A673 (cell line): ENCODE measurements at regions not wholly inside any gene's neighbourhood (a gene's known extent, or its start where the extent isn't known, plus 50 kb on each side); places are given as distances from the start of the nearest gene placed in this dataset.

Experiments
- BruUV-seq: library from RNA; stranded (reverse); fragments of 400-500 nt; replicated peaks from 2 replicates; lab custom pipeline; 2021; lab: Mats Ljungman, UMichigan
- CTCF ChIA-PET: fragments of 300-600 bp; sonication (Branson Sonifier 250); formaldehyde crosslinking; loops from one replicate; lab custom pipeline; 2022; ENCODE audit warnings: antibody characterized with exemption; lab: Charles Lee
- POLR2A ChIA-PET: fragments of 300-600 bp; sonication (Branson Sonifier 250); formaldehyde crosslinking; loops from one replicate; lab custom pipeline; 2022; ENCODE audit warnings: antibody characterized with exemption; ENCODE audit not compliant: low non-redundant PET; lab: Charles Lee
- DNase-seq: peaks from one replicate; pipeline ENCODE4 v3.0.0-alpha.2; 2015; ENCODE audit warnings: low spot score
- H3K27ac ChIP-seq: fragments of 200-600 bp; sonication (generic); 2 replicates; pipeline ENCODE4 v1.5.1; 2016; ENCODE audit warnings: mixed run types, low read depth, mild to moderate bottlenecking, mixed read lengths, antibody characterized with exemption, low read length; ENCODE audit not compliant: poor library complexity, severe bottlenecking
- H3K27me3 ChIP-seq: fragments of 200-600 bp; sonication (generic); replicated peaks from 2 replicates; pipeline ENCODE4 v1.6.1; 2017; ENCODE audit warnings: mixed run types, low read depth, mild to moderate bottlenecking, mixed read lengths, antibody characterized with exemption, low read length; ENCODE audit not compliant: insufficient read depth, poor library complexity
- H3K36me3 ChIP-seq: fragments of 200-600 bp; sonication (generic); 2 replicates; pipeline ENCODE4 v1.6.1; 2016; ENCODE audit warnings: mixed run types, mild to moderate bottlenecking, mixed read lengths, antibody characterized with exemption, low read length; ENCODE audit not compliant: insufficient read depth, poor library complexity, severe bottlenecking
- H3K4me1 ChIP-seq: fragments of 200-600 bp; sonication (generic); 2 replicates; pipeline ENCODE4 v1.6.1; 2017; ENCODE audit warnings: mixed run types, mild to moderate bottlenecking, mixed read lengths, antibody characterized with exemption, low read length; ENCODE audit not compliant: insufficient read depth, poor library complexity, severe bottlenecking
- H3K4me3 ChIP-seq: fragments of 200-600 bp; sonication (generic); 2 replicates; pipeline ENCODE4 v1.5.1; 2016; ENCODE audit warnings: low read depth, mixed run types, mild to moderate bottlenecking, mixed read lengths, low read length; ENCODE audit not compliant: poor library complexity, severe bottlenecking
- H3K9me3 ChIP-seq: fragments of 200-600 bp; sonication (generic); 2 replicates; pipeline ENCODE4 v1.6.1; 2016; ENCODE audit warnings: mixed run types, low read depth, mild to moderate bottlenecking, mixed read lengths, antibody characterized with exemption, low read length; ENCODE audit not compliant: poor library complexity, severe bottlenecking
- CTCF ChIP-seq: fragments of 300-800, 200-600 bp; sonication (generic); conservative IDR thresholded peaks from 2 replicates; pipeline ENCODE4 v1.5.1; 2017; ENCODE audit warnings: low read depth, mild to moderate bottlenecking, antibody characterized with exemption, low read length, moderate library complexity, mixed read lengths
- EZH2 ChIP-seq: fragments of 200-600 bp; sonication (generic); IDR thresholded peaks from 2 replicates; pipeline ENCODE4 v1.6.1; 2017; ENCODE audit warnings: borderline replicate concordance, low read depth, mild to moderate bottlenecking, mixed read lengths, antibody characterized with exemption, low read length; ENCODE audit not compliant: poor library complexity, severe bottlenecking
- intact Hi-C: fragments of 100-400 bp; cut with micrococcal nuclease; formaldehyde crosslinking; loops from one replicate; pipeline ENCODE4 v1.10.0; 2022; ENCODE audit not compliant: unreplicated experiment

DNA sequence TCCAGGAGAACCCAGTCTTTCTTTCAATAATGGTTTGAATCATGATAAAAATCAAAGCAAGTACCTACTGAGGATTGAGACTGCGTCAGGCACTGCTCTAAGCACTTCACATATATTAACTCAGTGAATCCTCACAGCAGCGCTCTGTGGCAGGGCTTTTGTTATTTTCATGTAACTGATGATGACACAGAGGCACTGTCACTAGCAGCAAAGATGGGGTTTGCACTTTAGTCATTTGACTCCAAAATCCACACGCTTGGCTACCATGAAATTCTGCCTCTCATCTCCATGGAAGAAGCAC lies 98.8 kb upstream of the GSC start:
- POLR2A ChIA-PET: no interaction called here
- Histone ChIP-seq H3K36me3 (no peaks in the 10 kb centered on the region), H3K9me3 (no peaks in the 10 kb centered on the region), H3K27ac (no peak overlapping the region), H3K27me3 (no peaks in the 10 kb centered on the region), H3K4me3 (no peak overlapping the region), H3K4me1 (peaks cover 8% of the 10 kb centered on the region)
- no peak for DNase-seq
- BruUV-seq: no TSS peak
- TF ChIP-seq EZH2 (no peak), CTCF (no peak)
- intact Hi-C loops: loop anchor here (2.0 kb wide), 1 partner anchor 68 kb away; no protein-coding TSS in a partner anchor
- CTCF ChIA-PET: no interaction called here

GRCh38 chr14:94867946-94868771 lies 98.2 kb upstream of the GSC start:
- intact Hi-C loops: loop anchor here (2.0 kb wide), 1 partner anchor 69 kb away; no protein-coding TSS in a partner anchor
- ChIA-PET POLR2A (no interaction called here), CTCF (no interaction called here)
- TF ChIP-seq EZH2 (no peak), CTCF (no peak)
- Histone ChIP-seq H3K27me3 (no peaks in the 10 kb centered on the region), H3K36me3 (no peaks in the 10 kb centered on the region), H3K4me3 (no peak overlapping the region), H3K9me3 (no peaks in the 10 kb centered on the region), H3K27ac (no peak overlapping the region), H3K4me1 (peaks cover 8% of the 10 kb centered on the region)
- BruUV-seq: no TSS peak
- DNase-seq: peak; percentile 53

- CTCF ChIA-PET: no interaction called here
Observed at GRCh38 chr14:94867209-94867608, 97.3 kb upstream of the GSC start.

More at GRCh38 chr14:94867209-94867608, 97.3 kb upstream of the GSC start:
- POLR2A ChIA-PET: no interaction called here
- BruUV-seq: no TSS peak
- H3K9me3 ChIP-seq: no peaks in the 10 kb centered on the region
- intact Hi-C loops: no loop called here
- no peaks in the 10 kb centered on the region for H3K27me3 ChIP-seq
- TF ChIP-seq CTCF (no peak), EZH2 (no peak)
- H3K36me3 ChIP-seq: no peaks in the 10 kb centered on the region
- peaks cover 8% of the 10 kb centered on the region for H3K4me1 ChIP-seq
- no peak for DNase-seq
- no peak overlapping the region for H3K4me3 ChIP-seq
- H3K27ac ChIP-seq: no peak overlapping the region
